ENCODE measurements at regions not wholly inside any gene's neighbourhood (a gene's known extent, or its start where the extent isn't known, plus 50 kb on each side); places are given as distances from the start of the nearest gene placed in this dataset.

- Histone ChIP-seq H3K27me3 (replicated peaks in 1 of 2; ENCODE audit: control insufficient read depth in 2 of 2, insufficient read depth in 2 of 2, low read length in 1 of 2) (no peaks in the 10 kb centered on the region), H3K27ac (ENCODE audit: control insufficient read depth, insufficient read depth) (no peak overlapping the region), H3K9me3 (replicated peaks; ENCODE audit: control insufficient read depth, insufficient read depth, low read length) (no peaks in the 10 kb centered on the region), H3K9ac (ENCODE audit: control insufficient read depth, insufficient read depth, low read length) (no peak overlapping the region), H3K4me2 (ENCODE audit: control insufficient read depth, insufficient read depth) (no peak overlapping the region), H3K36me3 (ENCODE audit: control insufficient read depth in 2 of 2, insufficient read depth in 2 of 2, low read length in 1 of 2) (no peaks in the 10 kb centered on the region), H2AFZ (ENCODE audit: control insufficient read depth, low read depth, low read length) (no peak overlapping the region), H3K4me3 (no peak overlapping the region), H3K4me1 (ENCODE audit: control insufficient read depth, insufficient read depth, low read length) (peaks cover 31% of the 10 kb centered on the region), H3K79me2 (ENCODE audit: control insufficient read depth, insufficient read depth, low read length) (no peaks in the 10 kb centered on the region), H4K20me1 (ENCODE audit: control insufficient read depth, insufficient read depth) (no peaks in the 10 kb centered on the region)
- in situ Hi-C loops (cut with MboI) (loop anchor here (10.0 kb wide), 1 partner anchor 380 kb away; no protein-coding TSS in a partner anchor), intact Hi-C loops (cut with micrococcal nuclease; ENCODE audit: unreplicated experiment) (loop anchor here (1.0 to 10.0 kb wide), 4 partner anchors 71 to 827 kb away; no protein-coding TSS in a partner anchor)
- ChIA-PET CTCF (no interaction called here), RAD21 (ENCODE audit: unreplicated experiment) (no interaction called here), POLR2A (no interaction called here), SMC1A (ENCODE audit: uncharacterized antibody, unreplicated experiment) (interaction anchor here (0.7 to 1.3 kb wide), 3 partner anchors 29 to 228 kb away, joined by 3 read pairs; no protein-coding TSS in a partner anchor)
- BruUV-seq (replicated peaks), result no TSS peak
- WGBS (ENCODE audit: insufficient coverage, insufficient replicate concordance, low lambda C conversion rate, missing lambda C conversion rate), result 79% methylated on average over 18 of the region's 18 CpGs
- FAIRE-seq (no peak), ATAC-seq (no peak), DNase-seq (ENCODE audit: low read depth, low spot score) (no peak)
- no peak for TF ChIP-seq BCL11A (IDR thresholded peaks at IDR 0.05; ENCODE audit: low read depth, low read length)
- no peak for TF ChIP-seq MTA2 (IDR thresholded peaks at IDR 0.05; ENCODE audit: low read depth)
- no peak for TF ChIP-seq ZBED1 (IDR thresholded peaks at IDR 0.05; ENCODE audit: borderline replicate concordance)
- no peak for TF ChIP-seq STAT3 (IDR thresholded peaks at IDR 0.05; ENCODE audit: low read depth, low read length)
- TF ChIP-seq YBX1 (IDR thresholded peaks at IDR 0.05), result no peak
- TF ChIP-seq RELA (IDR thresholded peaks at IDR 0.05; ENCODE audit: borderline replicate concordance, partially characterized antibody), result no peak
- TF ChIP-seq RELB (IDR thresholded peaks at IDR 0.05; ENCODE audit: low read depth), result no peak
- TF ChIP-seq ZNF207 (IDR thresholded peaks at IDR 0.05; ENCODE audit: borderline replicate concordance), result no peak
- TF ChIP-seq JUND (IDR thresholded peaks at IDR 0.05; ENCODE audit: low read depth, low read length), result no peak
- no peak for TF ChIP-seq MEF2A (IDR thresholded peaks at IDR 0.05; ENCODE audit: insufficient read depth, low read depth, low read length)
- no peak for TF ChIP-seq E2F4 (IDR thresholded peaks at IDR 0.05; ENCODE audit: low read depth, low read length)
These were observed 131.1 kb upstream of the CHST15 start for GRCh38 chr10:124224331-124225028.

All from GM12878 (cell line).